ENCODE measurements at regions not wholly inside any gene's neighbourhood (a gene's known extent, or its start where the extent isn't known, plus 50 kb on each side); places are given as distances from the start of the nearest gene placed in this dataset.

DNA sequence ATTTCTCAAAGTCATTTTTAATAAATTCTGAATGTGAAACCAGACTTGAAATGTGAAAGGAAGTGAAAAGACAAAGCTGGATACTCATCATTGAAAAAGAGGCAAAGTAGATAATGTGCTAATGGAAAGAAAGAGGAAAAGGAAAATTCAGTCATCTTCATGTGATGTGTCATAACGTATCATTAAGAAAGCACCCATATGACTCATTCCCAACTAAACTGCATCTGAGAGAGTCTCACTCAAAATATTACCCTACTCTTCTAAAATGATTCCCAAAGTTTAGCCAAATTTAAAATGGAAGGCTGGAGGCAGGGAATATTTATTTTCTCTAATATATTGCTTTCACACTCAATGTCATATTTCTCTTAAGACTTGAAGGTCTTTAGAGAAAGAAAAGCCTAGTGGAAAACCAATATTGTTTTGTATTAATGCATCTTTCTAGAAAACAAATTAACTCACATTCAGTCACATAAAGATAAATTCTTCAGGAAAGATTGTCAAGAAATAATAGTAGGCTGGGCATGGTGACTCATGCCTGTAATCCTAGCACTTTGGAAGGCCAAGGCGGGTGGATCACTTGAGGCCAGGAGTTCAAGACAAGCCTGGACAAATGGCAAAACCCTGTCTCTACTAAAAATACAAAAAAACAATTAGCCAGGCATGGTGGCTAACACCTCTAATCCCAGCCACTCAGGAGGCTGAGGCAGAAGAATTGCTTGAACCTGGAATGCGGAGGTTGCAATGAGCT is 129.9 kb downstream of the SLC30A10 start:
- DNase-seq, result no peak

GRCh38 chr1:219797683-219798082 is 130.7 kb downstream of the SLC30A10 start:
- no peak for DNase-seq

DNA sequence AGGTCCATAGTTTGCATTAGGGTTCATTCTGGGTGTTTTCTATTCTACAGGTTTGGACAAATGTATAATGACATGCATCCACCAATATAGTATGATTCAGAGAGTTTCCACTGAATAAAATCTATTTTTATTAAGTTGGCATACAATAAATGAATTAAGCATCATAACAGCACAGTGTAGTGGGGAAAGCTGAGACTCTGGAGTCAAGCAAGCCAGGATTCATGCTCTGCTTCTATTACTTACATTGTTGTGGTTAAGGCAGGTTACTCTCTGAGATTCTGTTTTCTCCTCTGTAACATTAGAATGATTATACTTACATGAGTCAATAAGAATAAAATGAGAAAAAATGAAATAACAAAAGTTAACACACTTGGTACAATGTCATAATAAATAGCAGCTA is 131.3 kb downstream of the SLC30A10 start:
- no peak for DNase-seq

- DNase-seq, result no peak
These were observed 132.9 kb downstream of the SLC30A10 start for GRCh38 chr1:219795363-219795917.

GRCh38 chr1:219794085-219794743 is 134.1 kb downstream of the SLC30A10 start:
- DNase-seq, result no peak

DNA sequence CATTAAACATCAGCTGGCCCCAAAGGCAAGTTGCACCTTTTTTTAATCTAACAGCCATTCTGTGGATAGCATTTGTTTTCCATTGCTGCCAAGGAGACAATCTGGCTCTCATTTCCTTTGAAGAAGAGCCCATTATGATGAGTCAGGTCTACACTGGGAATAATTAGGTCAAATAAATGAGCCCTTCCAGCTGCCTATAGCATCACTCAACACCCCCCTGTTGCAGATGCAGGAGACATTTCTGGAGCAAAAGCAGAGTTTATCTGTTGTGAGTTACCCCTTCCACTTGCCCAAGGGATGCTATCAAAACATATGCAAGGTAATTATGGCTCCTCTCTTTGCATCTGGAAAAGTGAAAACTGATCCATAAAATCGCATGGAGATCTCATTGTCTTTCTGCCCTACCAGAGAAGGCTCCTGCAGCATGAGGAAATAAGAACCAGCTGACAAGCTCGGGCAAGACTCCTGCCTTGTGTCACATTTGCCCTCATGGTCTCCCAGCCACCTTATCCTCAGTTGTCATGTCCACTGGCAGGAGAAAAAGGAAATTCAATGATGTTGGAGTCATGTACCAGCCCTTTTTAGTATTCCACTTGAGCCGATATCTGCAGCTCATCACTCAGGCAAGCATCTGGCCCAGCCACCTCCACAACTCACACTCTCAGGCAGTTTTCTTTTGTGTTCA is 135.9 kb downstream of the SLC30A10 start:
- peak; percentile 16 for DNase-seq

- DNase-seq, result no peak
These were observed 136.6 kb downstream of the SLC30A10 start for GRCh38 chr1:219791766-219792165.

GRCh38 chr1:219790834-219791615 is 137.3 kb downstream of the SLC30A10 start:
- DNase-seq, result no peak

- DNase-seq, result no peak
These were observed 139.7 kb downstream of the SLC30A10 start for GRCh38 chr1:219788700-219789099.

DNA sequence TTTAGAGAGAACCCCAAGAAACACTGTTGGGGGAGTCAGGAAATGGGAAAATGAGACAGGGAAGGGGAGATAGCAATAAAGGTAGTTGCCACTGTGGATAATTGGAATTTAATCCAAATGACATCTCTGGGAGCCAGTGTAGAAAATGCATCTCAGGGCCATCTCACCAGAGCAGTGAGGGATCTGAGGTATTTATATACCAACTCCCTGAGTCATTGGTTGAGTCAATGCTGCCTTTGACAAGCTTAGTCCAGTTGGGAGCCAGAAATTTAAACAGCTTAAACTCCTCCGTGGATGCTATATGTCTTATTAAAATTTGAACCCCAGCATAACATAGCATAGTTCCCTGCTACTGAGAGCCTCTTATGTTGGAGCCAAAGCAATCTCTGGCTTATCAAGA is 140.3 kb downstream of the SLC30A10 start:
- DNase-seq, result no peak

GRCh38 chr1:219784660-219785381 is 143.5 kb downstream of the SLC30A10 start:
- no peak for DNase-seq

DNA sequence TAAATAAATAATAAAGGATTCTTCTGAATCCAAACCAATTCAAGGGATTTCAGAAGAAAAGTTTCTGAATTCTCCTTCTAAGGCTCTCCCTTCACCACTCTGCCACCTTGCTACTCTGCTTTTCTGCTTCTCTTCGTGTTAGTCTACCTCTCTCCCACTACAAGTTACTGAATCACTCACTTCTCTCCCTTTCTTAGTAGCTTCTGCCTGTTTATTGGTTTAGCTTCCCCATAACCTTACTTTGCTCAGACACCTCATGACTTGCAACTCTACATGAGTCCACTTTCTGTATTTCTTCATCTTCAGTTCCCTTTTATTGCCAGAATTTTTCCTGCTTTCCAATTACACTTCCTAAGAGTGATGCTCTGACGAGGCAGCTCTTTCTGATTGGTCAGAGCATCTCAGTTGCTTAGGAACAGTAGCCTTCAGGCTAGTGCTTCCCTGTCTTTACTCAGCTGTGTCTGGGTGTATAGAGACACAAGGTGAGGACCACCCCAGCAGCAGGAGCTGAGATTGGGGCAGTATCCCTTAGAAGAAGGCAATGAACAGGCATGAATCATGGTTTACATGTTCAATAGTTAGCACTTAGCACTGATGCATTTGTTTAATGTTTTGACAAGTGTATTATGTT is 144.6 kb downstream of the SLC30A10 start:
- DNase-seq, result no peak

DNA sequence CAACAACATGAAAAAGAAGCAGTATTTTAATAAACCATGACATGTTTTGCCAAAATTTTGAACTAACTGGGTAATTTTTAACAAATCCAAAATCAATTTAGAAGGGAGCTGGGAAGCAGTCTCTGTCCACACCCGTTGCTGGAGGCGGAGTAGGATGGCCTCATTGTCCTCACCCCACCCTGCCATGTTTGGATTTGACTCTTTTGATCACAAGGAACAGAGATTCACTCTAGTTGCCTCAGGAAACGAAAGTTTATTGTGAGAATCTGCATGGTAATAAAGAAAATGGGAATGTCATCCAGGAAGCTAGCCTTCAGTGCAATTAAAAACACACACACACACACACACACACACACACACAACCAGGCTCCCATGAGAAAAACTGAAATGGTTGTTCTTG is 145.4 kb downstream of the SLC30A10 start:
- DNase-seq, result no peak

DNA sequence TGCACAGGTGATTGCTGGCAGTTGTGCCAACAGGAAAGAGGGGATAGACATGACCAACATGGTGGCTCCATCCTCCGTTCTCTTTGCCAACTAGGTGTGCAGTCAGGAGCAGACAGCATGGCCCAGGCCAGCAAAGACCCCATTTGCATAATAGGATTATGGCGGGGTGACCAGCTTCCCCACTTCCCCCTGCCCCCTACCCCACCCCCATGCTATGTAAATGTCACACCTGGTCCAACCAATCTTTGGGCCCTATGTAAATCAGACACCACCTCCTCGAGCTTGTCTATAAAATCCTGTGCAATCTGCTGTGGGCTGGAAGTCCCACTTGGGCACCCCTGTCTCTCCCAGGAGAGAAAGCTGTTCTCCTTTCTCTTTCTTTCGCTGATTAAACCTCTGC is 146.0 kb downstream of the SLC30A10 start:
- DNase-seq, result no peak

- no peak for DNase-seq
These were observed 146.9 kb downstream of the SLC30A10 start for GRCh38 chr1:219781491-219781890.

DNA sequence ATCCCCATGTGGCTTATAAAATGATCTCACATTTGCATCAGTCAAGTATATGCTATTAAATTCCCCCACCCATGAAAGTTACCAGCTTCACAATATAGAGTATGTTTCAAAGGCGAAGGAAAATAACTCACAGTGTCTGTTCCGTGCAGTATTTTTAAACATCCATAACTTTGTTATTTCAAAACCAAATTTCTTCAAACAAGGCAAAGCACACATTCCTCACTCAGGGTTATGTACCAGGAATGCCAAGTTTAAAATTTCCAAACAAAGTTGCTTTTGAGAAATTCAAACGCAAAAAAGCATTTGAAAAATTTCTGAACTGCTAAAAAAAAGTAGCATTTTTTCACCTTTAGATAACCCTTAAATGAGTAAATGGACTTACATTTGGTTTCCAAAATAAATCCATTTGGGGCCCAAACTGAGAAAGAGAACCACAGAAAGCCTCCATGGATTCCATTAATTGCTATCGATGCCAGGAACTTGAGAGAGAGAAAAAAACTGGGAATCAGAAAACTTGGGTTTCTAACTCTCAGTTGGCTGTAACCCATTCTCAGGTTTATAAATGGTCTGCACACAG is 149.5 kb downstream of the SLC30A10 start:
- DNase-seq, result no peak

GRCh38 chr1:219778110-219778509 is 150.2 kb downstream of the SLC30A10 start:
- DNase-seq, result no peak

DNA sequence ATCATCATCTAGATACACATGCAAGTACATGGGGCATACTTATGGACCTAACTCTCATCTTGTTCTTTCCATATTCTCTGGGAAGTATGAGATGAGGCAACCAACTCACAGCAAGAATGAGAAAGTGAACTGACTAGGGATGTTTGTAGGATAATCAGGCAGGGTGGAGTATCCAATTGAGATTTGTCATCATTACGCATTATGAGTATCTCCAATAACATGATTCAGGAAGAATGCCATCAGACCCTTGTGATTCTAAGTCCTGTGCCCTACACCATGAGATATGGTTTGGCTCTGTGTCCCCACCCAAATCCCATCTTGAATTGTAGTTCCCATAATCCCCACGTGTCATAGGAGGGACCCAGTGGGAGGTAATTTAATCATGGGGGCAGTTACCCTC is 154.0 kb downstream of the SLC30A10 start:
- no peak for DNase-seq

- DNase-seq, result no peak
These were observed 154.6 kb downstream of the SLC30A10 start for GRCh38 chr1:219773775-219774174.

DNA sequence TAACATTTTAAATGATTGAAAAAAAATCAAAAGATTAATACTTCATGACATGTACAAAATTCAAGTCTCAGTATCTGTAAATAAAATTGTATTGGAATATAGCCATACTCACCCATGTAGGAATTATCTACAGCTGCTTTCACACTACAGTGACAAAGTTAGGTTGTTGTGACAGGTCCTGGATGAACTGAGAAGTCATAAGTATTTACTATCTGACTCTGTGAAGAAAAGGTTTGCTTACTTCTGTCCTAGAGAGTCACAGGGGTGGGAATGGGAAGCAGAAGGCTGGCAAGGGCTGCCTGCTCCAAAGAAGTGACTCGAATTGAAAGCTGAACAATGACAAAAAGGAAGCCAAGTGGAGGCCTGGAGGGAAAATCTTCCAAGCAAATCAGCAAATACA is 155.2 kb downstream of the SLC30A10 start:
- DNase-seq, result no peak

DNA sequence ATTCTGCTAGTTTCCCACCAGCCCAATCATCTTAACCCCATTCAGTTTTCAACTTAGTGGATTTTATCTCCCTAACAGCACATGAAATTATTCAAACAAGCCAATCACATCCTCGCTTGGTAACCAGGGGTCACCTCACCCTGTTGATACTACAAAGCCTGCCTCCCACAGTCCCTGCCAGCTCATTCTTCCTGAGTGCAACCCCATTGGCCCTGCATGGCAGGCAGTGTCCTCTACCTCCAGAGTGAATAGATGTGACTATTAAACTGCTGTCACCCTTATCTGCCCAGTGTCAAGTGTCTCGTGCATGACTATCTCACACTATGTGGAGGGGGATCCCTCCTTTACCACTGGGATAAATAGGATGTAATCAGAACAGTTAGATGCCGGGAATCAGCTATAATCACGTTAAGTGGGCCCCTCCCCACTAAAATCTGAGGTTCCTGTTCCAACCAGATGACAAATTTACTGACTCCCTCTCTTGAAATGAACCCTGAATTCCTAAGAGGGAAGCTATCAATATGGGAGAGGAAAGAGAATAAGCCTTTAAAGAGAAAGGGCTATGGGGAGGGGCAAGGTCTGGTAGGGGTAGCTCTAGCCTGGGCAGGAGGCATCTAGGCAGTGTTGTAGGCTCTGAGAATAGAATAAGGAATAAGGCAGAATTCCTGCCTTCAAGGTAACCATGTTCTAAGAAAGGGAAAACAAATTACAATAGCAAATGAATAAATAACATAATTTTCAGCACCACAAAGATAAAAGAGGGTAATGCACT is 155.9 kb downstream of the SLC30A10 start:
- DNase-seq, result no peak
